ENCODE measurements at regions not wholly inside any gene's neighbourhood (a gene's known extent, or its start where the extent isn't known, plus 50 kb on each side); places are given as distances from the start of the nearest gene placed in this dataset.

DNA sequence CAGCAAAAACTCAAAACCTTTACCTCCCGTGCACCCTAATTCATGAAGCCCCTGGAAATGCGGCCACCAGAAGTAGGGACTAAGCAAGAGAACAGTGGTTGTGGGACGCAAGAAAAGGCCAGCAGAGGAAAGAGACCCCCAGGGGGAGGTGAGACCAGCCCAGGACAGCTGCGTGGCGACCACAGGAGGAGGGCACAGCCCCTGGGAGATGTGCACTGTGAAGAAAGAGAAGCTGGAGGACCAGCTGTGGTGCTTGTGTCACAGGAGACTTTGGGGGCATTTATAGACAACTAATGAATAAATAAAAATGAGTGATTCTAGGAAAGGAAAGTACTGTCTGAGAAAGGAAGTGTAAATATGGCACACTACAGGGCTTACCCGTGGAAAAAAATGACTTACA, 263.8 kb downstream of the EIPR1 start:
- Mint-ChIP-seq H3K27me3 (no peaks in the 10 kb centered on the region), H3K27ac (no peak overlapping the region), H3K9me3 (ENCODE audit: insufficient read depth) (peaks cover 4% of the 10 kb centered on the region), H3K4me3 (no peak overlapping the region), H3K4me1 (no peaks in the 10 kb centered on the region)
- TF ChIP-seq, protein P1, sequence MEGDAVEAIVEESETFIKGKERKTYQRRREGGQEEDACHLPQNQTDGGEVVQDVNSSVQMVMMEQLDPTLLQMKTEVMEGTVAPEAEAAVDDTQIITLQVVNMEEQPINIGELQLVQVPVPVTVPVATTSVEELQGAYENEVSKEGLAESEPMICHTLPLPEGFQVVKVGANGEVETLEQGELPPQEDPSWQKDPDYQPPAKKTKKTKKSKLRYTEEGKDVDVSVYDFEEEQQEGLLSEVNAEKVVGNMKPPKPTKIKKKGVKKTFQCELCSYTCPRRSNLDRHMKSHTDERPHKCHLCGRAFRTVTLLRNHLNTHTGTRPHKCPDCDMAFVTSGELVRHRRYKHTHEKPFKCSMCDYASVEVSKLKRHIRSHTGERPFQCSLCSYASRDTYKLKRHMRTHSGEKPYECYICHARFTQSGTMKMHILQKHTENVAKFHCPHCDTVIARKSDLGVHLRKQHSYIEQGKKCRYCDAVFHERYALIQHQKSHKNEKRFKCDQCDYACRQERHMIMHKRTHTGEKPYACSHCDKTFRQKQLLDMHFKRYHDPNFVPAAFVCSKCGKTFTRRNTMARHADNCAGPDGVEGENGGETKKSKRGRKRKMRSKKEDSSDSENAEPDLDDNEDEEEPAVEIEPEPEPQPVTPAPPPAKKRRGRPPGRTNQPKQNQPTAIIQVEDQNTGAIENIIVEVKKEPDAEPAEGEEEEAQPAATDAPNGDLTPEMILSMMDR (IDR thresholded peaks at IDR 0.05), result no peak
- no peak for TF ChIP-seq EZH2 (IDR thresholded peaks at IDR 0.05; ENCODE audit: borderline replicate concordance, insufficient read depth, low read depth, low read length, poor library complexity, severe bottlenecking)
- Histone ChIP-seq H3K27ac (ENCODE audit: low read length in 2 of 2) (no peak overlapping the region), H3K9me3 (ENCODE audit: control extremely low read depth in 1 of 3, control insufficient read depth in 2 of 3, insufficient read depth in 1 of 3, low read length in 2 of 3) (no peaks in the 10 kb centered on the region), H4K20me1 (ENCODE audit: control insufficient read depth, insufficient read depth, low read length, poor library complexity, severe bottlenecking) (no peaks in the 10 kb centered on the region), H3K4me1 (ENCODE audit: control insufficient read depth in 2 of 2, insufficient read depth in 2 of 2, low read length in 2 of 2) (no peaks in the 10 kb centered on the region), H3K27me3 (replicated peaks in 1 of 4; ENCODE audit: control extremely low read depth in 1 of 4, control insufficient read depth in 3 of 4, insufficient read depth in 4 of 4, low read length in 3 of 4) (no peaks in the 10 kb centered on the region), H3K4me2 (replicated peaks; ENCODE audit: low read depth, low read length, poor library complexity, severe bottlenecking) (no peak overlapping the region), H3K4me3 (ENCODE audit: control extremely low read depth in 1 of 5, extremely low read depth in 1 of 5, insufficient read depth in 1 of 5, low read depth in 2 of 5, low read length in 4 of 5) (no peak overlapping the region), H2AFZ (ENCODE audit: insufficient read depth, low read depth, low read length, poor library complexity, severe bottlenecking) (no peak overlapping the region), H3K9ac (ENCODE audit: low read length) (no peak overlapping the region), H3K79me2 (ENCODE audit: control insufficient read depth, insufficient read depth, low read length) (no peaks in the 10 kb centered on the region), H3K36me3 (replicated peaks in 1 of 2; ENCODE audit: control extremely low read depth in 1 of 2, control insufficient read depth in 1 of 2, extremely low read depth in 1 of 2, insufficient read depth in 2 of 2, low read length in 1 of 2) (no peaks in the 10 kb centered on the region)
- intact Hi-C loops (cut with micrococcal nuclease), result no loop called here
- ChIA-PET CTCF (no interaction called here), POLR2A (no interaction called here)
- 43% methylated on average over 5 of the region's 6 CpGs for WGBS (ENCODE audit: insufficient coverage)
- no peak for ATAC-seq (ENCODE audit: low read depth)
- DNase-seq, result no peak

DNA sequence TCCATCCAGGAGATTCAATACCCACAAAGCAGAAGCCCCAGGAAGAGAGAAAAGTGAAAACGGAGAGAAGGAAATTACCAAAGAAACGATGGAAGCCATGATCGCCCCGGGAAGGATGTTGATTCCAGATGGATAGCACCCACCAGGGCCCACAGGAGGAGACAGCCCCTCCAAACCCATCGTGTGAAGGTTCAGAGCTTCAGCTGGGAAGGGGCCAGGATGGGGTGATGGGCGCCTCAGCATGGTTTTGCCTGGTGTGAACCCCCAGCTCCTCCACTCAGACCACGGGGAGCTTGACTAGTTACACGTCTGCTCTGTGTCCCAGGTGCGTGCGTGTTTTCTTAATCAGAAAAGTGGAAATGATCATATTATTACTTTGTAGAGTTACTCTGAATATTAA, 264.5 kb downstream of the EIPR1 start:
- no peak overlapping the region for H3K4me2 ChIP-seq (replicated peaks; ENCODE audit: low read depth, low read length, poor library complexity, severe bottlenecking)
- H3K4me1 ChIP-seq (ENCODE audit: control insufficient read depth in 2 of 2, insufficient read depth in 2 of 2, low read length in 2 of 2), result no peaks in the 10 kb centered on the region
- Mint-ChIP-seq H3K4me3 (no peak overlapping the region), H3K27ac (no peak overlapping the region), H3K4me1 (no peaks in the 10 kb centered on the region), H3K27me3 (no peaks in the 10 kb centered on the region), H3K9me3 (ENCODE audit: insufficient read depth) (peaks cover 4% of the 10 kb centered on the region)
- no peak overlapping the region for H3K9ac ChIP-seq (ENCODE audit: low read length)
- DNase-seq (no peak), ATAC-seq (ENCODE audit: low read depth) (no peak)
- no peaks in the 10 kb centered on the region for H4K20me1 ChIP-seq (ENCODE audit: control insufficient read depth, insufficient read depth, low read length, poor library complexity, severe bottlenecking)
- H3K4me3 ChIP-seq (ENCODE audit: control extremely low read depth in 1 of 5, extremely low read depth in 1 of 5, insufficient read depth in 1 of 5, low read depth in 2 of 5, low read length in 4 of 5), result no peak overlapping the region
- no peaks in the 10 kb centered on the region for H3K79me2 ChIP-seq (ENCODE audit: control insufficient read depth, insufficient read depth, low read length)
- no peak for TF ChIP-seq EZH2 (IDR thresholded peaks at IDR 0.05; ENCODE audit: borderline replicate concordance, insufficient read depth, low read depth, low read length, poor library complexity, severe bottlenecking)
- TF ChIP-seq, protein P1 (IDR thresholded peaks at IDR 0.05), result no peak
- H2AFZ ChIP-seq (ENCODE audit: insufficient read depth, low read depth, low read length, poor library complexity, severe bottlenecking), result no peak overlapping the region
- CTCF ChIA-PET, result no interaction called here
- 100% methylated on average over 5 of the region's 10 CpGs for WGBS (ENCODE audit: insufficient coverage)
- POLR2A ChIA-PET, result no interaction called here
- no peaks in the 10 kb centered on the region for H3K27me3 ChIP-seq (replicated peaks in 1 of 4; ENCODE audit: control extremely low read depth in 1 of 4, control insufficient read depth in 3 of 4, insufficient read depth in 4 of 4, low read length in 3 of 4)
- H3K36me3 ChIP-seq (replicated peaks in 1 of 2; ENCODE audit: control extremely low read depth in 1 of 2, control insufficient read depth in 1 of 2, extremely low read depth in 1 of 2, insufficient read depth in 2 of 2, low read length in 1 of 2), result no peaks in the 10 kb centered on the region
- intact Hi-C loops (cut with micrococcal nuclease), result no loop called here
- H3K9me3 ChIP-seq (ENCODE audit: control extremely low read depth in 1 of 3, control insufficient read depth in 2 of 3, insufficient read depth in 1 of 3, low read length in 2 of 3), result no peaks in the 10 kb centered on the region
- H3K27ac ChIP-seq (ENCODE audit: low read length in 2 of 2), result no peak overlapping the region
